Mesenchymal stem cell (in vitro differentiated cells and primary cell): ENCODE measurements at regions not wholly inside any gene's neighbourhood (a gene's known extent, or its start where the extent isn't known, plus 50 kb on each side); places are given as distances from the start of the nearest gene placed in this dataset.
A peak's percentile ranks its signal among the peaks of the same experiment; 100 is the strongest.
"Not testable (repeated sequence)": the region's sequence is repeated elsewhere in the genome, so short reads cannot be mapped to it uniquely, and the experiment has no call there.

Source experiments
- DNase-seq: peaks from one replicate; pipeline ENCODE4 v3.0.0-alpha.2; 2013
- H2AFZ ChIP-seq: one replicate; pipeline ENCODE4 v1.6.1; 2013; ENCODE audit warnings: low read depth, mild to moderate bottlenecking, control low read depth, inconsistent platforms, low read length, moderate library complexity
- H2AK5ac ChIP-seq: 2 replicates; pipeline ENCODE4 v1.6.1; 2013; ENCODE audit warnings: low read length, moderate library complexity, mild to moderate bottlenecking, inconsistent platforms; ENCODE audit not compliant: severe bottlenecking
- H2BK120ac ChIP-seq: one replicate; pipeline ENCODE4 v1.6.1; 2013; ENCODE audit warnings: low read depth, mild to moderate bottlenecking, inconsistent platforms, low read length, moderate library complexity
- H2BK12ac ChIP-seq, 2 experiments: one replicate each; pipeline ENCODE4 v1.6.1; 2013; ENCODE audit warnings: inconsistent platforms in 2 of 2, low read length in 2 of 2, mild to moderate bottlenecking in 2 of 2, moderate library complexity in 2 of 2, control low read depth in 1 of 2
- H2BK15ac ChIP-seq: one replicate; pipeline ENCODE4 v1.6.1; 2013; ENCODE audit warnings: mild to moderate bottlenecking, low read depth, inconsistent platforms; ENCODE audit not compliant: poor library complexity, severe bottlenecking
- H2BK5ac ChIP-seq: 2 replicates; pipeline ENCODE4 v1.6.1; 2013; ENCODE audit warnings: low read depth, mild to moderate bottlenecking, low read length, control low read depth, inconsistent platforms; ENCODE audit not compliant: poor library complexity, severe bottlenecking
- H3K14ac ChIP-seq, 2 experiments: one replicate each; pipeline ENCODE4 v1.6.1; 2013; ENCODE audit warnings: inconsistent platforms in 2 of 2, low read length in 2 of 2, control low read depth in 1 of 2, mild to moderate bottlenecking in 1 of 2, moderate library complexity in 1 of 2
- H3K18ac ChIP-seq, 2 experiments: one replicate each; pipeline ENCODE4 v1.6.1; 2013; ENCODE audit warnings: inconsistent platforms in 2 of 2, low read length in 2 of 2, control low read depth in 1 of 2, low read depth in 1 of 2, mild to moderate bottlenecking in 1 of 2
- H3K23ac ChIP-seq, 2 experiments: one replicate each; pipeline ENCODE4 v1.6.1; 2013; ENCODE audit warnings: inconsistent platforms in 2 of 2, low read length in 2 of 2, mild to moderate bottlenecking in 2 of 2, moderate library complexity in 2 of 2, control low read depth in 1 of 2
- H3K27ac ChIP-seq: 2 replicates; pipeline ENCODE4 v1.5.1; 2013; ENCODE audit warnings: mild to moderate bottlenecking, moderate library complexity, low read length, control low read depth, inconsistent platforms; ENCODE audit not compliant: poor library complexity, severe bottlenecking
- H3K27me3 ChIP-seq, 2 experiments: 2 replicates each; pipeline versions ENCODE4 v1.6.1 to v1.7.0; 2013; ENCODE audit warnings: low read length in 2 of 2, mild to moderate bottlenecking in 2 of 2, moderate library complexity in 2 of 2, control low read depth in 1 of 2, inconsistent platforms in 1 of 2; ENCODE audit not compliant: control insufficient read depth in 1 of 2, insufficient read depth in 1 of 2
- H3K36me3 ChIP-seq, 2 experiments: 2 replicates each; pipeline versions ENCODE4 v1.6.1 to v1.7.0; 2013; ENCODE audit warnings: low read length in 2 of 2, control low read depth in 1 of 2, inconsistent platforms in 1 of 2, low read depth in 1 of 2, mild to moderate bottlenecking in 1 of 2; ENCODE audit not compliant: insufficient read depth in 2 of 2, control insufficient read depth in 1 of 2
- H3K4ac ChIP-seq, 2 experiments: one replicate each; pipeline ENCODE4 v1.6.1; 2013; ENCODE audit warnings: inconsistent platforms in 2 of 2, low read length in 2 of 2, mild to moderate bottlenecking in 2 of 2, moderate library complexity in 2 of 2, control low read depth in 1 of 2, low read depth in 1 of 2
- H3K4me1 ChIP-seq: 2 replicates; pipeline ENCODE4 v1.6.1; 2013; ENCODE audit warnings: low read depth, low read length, control low read depth; ENCODE audit not compliant: control insufficient read depth, insufficient read depth
- H3K4me2 ChIP-seq: 2 replicates; pipeline ENCODE4 v1.6.1; 2013; ENCODE audit warnings: low read length, mild to moderate bottlenecking, inconsistent platforms; ENCODE audit not compliant: poor library complexity, severe bottlenecking
- H3K4me3 ChIP-seq, 2 experiments: 2 replicates each; pipeline versions ENCODE4 v1.5.1 to v1.7.0; 2013; ENCODE audit warnings: low read length in 2 of 2, mild to moderate bottlenecking in 2 of 2, control low read depth in 1 of 2, low read depth in 1 of 2; ENCODE audit not compliant: insufficient read depth in 1 of 2
- H3K79me1 ChIP-seq: replicated peaks from 2 replicates; pipeline ENCODE4 v1.6.1; 2013; ENCODE audit warnings: mild to moderate bottlenecking, control low read depth, low read length, inconsistent platforms; ENCODE audit not compliant: poor library complexity, severe bottlenecking
- H3K9ac ChIP-seq: 2 replicates; pipeline ENCODE4 v1.7.0; 2013; ENCODE audit warnings: mild to moderate bottlenecking, low read length, moderate library complexity
- H3K9me3 ChIP-seq: 2 replicates; pipeline ENCODE4 v1.7.0; 2013; ENCODE audit warnings: mild to moderate bottlenecking, low read length; ENCODE audit not compliant: control insufficient read depth
- H4K8ac ChIP-seq: one replicate; pipeline ENCODE4 v1.6.1; 2013; ENCODE audit warnings: inconsistent platforms, mild to moderate bottlenecking, low read length, moderate library complexity
- H4K91ac ChIP-seq: one replicate; pipeline ENCODE4 v1.6.1; 2013; ENCODE audit warnings: mild to moderate bottlenecking, low read length, inconsistent platforms
- WGBS: methylation state at CpG from one replicate; pipeline ENCODE4 v1.1.7; 2013; ENCODE audit warnings: mixed read lengths; 5-methylcytosine and 5-hydroxymethylcytosine counted together

DNA sequence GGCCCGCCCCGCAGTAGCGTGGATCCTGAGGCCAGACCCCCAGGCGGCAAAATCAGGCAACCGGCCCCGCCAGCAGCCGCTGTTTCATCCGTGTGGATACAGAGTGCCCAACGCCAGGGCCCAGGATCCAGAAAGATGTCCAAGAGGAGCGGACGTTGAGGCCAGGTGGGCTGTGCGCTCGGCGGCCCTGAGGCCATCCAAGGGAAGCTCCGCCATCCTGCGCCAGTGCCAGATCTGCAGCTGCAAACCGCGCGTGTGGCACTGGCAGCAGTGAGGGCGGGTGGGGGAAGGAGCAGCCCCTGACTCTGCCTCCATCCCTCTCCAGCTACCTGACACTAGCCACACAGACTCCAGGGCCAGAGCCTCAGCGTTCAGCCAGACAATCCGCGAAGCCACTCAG is 668.2 kb downstream of the SPATA31A6 start:
- H3K18ac ChIP-seq, DNase-seq, H2BK12ac ChIP-seq, H3K79me1 ChIP-seq, H3K23ac ChIP-seq, H2BK15ac ChIP-seq, H3K36me3 ChIP-seq, H3K4ac ChIP-seq, H4K91ac ChIP-seq, H3K27ac ChIP-seq, H3K9ac ChIP-seq, H4K8ac ChIP-seq, H2AK5ac ChIP-seq, H3K4me3 ChIP-seq, H3K14ac ChIP-seq, H3K4me1 ChIP-seq, H2BK5ac ChIP-seq, H2BK120ac ChIP-seq, H3K9me3 ChIP-seq, H3K27me3 ChIP-seq, H2AFZ ChIP-seq: not testable (repeated sequence)
- 0% methylated on average over 3 of the region's 23 CpGs for WGBS
- H3K4me2 ChIP-seq, result peak overlapping the region; percentile 71

DNA sequence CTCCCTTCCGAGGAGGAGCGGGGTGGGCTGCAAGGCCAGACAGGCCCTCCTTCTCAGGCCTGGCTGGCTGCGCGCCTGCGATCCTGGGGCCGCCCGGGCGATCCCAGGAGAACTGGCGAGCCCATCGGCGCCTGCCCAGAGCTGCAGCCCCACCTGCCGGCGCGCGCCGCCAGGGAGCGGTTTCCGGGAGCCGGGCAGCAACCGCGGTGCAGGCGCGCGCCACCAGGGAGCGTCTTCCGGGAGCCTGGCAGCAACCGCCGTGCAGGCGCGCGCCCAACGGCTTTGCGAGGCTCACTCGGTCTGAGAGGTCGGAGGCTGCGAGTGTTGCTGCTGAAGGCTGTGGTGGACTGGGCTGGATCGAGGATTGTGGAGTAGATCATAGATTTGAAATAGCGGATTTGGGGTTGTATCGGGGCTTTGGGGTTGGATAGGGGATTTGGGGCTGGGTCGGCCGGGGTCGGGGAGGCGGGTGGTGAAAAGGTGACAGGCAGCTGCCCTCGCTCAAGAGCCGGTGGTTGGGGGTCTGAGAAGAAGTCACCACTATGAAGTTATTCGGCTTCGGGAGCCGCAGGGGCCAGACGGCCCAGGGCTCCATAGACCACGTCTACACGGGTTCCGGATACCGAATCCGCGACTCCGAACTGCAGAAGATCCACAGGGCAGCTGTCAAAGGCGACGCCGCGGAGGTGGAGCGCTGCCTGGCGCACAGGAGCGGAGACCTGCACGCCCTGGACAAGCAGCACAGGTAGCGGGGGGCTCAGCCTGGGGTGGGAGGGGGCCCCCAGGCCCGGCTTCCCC is 668.9 kb downstream of the SPATA31A6 start:
- H3K9me3 ChIP-seq, H3K18ac ChIP-seq, H3K9ac ChIP-seq, H2AFZ ChIP-seq, H2BK120ac ChIP-seq, H3K27me3 ChIP-seq, H3K14ac ChIP-seq, H4K91ac ChIP-seq, H3K27ac ChIP-seq, H3K79me1 ChIP-seq, H4K8ac ChIP-seq, H2BK12ac ChIP-seq, H3K23ac ChIP-seq, H2BK5ac ChIP-seq, H3K4ac ChIP-seq, H3K4me1 ChIP-seq, H3K36me3 ChIP-seq, H2BK15ac ChIP-seq, H2AK5ac ChIP-seq: not testable (repeated sequence)
- WGBS, result 9% methylated on average over 61 of the region's 66 CpGs
- Histone ChIP-seq H3K4me2 (peak overlapping the region; percentile 71), H3K4me3 (peak overlapping the region in 1 of 2 experiments; percentile 54)
- peak; percentile 50 for DNase-seq

DNA sequence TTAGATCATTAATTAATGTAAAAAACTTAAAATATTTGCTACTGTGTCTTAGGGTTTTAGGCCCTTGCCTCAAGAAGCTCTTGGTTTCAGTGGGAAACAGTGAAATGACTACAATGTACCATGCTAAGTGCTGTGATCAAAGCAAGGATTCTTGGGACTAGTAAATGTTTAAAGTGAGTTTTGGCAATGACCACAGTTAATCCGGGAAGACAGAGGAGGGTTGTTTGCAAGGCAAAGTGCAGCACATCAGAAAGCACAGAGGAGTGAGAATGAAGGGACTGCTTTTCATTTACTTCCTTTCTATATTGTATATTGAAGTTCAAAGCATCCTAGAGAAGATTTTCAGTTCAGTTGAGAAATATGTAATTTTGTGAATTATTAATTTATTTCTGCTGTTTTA is 676.7 kb downstream of the SPATA31A6 start:
- not testable (repeated sequence) for H3K18ac ChIP-seq, H2BK12ac ChIP-seq, H3K4me2 ChIP-seq, H3K79me1 ChIP-seq, H3K9me3 ChIP-seq, H2BK5ac ChIP-seq, H4K8ac ChIP-seq, H3K23ac ChIP-seq, H2BK15ac ChIP-seq, H2AK5ac ChIP-seq, H4K91ac ChIP-seq, H3K4me3 ChIP-seq, DNase-seq, H3K14ac ChIP-seq, H3K36me3 ChIP-seq, H3K4me1 ChIP-seq, H2BK120ac ChIP-seq, H3K9ac ChIP-seq, H2AFZ ChIP-seq, H3K27me3 ChIP-seq, H3K27ac ChIP-seq, H3K4ac ChIP-seq
- 67% methylated on average over 1 of the region's 1 CpG for WGBS

DNA sequence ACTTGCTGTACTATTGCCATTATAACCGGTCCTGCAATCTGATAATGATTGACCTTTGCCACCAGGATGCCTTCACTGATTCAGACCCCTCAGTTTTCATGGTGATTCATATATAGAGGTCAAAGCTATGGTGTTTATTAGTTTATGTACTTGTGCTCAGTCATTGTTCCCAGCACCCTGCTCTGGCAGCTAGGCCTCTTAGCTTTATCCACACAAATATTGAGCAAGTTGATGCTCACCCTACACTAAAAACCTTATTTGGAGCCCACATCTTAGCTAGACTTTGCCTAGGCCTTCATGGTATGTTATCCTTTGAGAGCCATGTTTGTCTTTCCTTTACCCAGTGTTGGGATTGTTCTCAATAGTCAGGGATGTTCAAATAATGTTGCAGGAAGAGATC is 679.0 kb downstream of the SPATA31A6 start:
- not testable (repeated sequence) for H2BK120ac ChIP-seq, H3K4ac ChIP-seq, H4K8ac ChIP-seq, H2AK5ac ChIP-seq, H3K4me1 ChIP-seq, H3K4me2 ChIP-seq, H4K91ac ChIP-seq, H3K27ac ChIP-seq, H3K36me3 ChIP-seq, H3K23ac ChIP-seq, H2BK12ac ChIP-seq, H2BK5ac ChIP-seq, H3K79me1 ChIP-seq, H3K9me3 ChIP-seq, H2AFZ ChIP-seq, H3K14ac ChIP-seq, H3K18ac ChIP-seq, H3K9ac ChIP-seq, H3K27me3 ChIP-seq, DNase-seq, H3K4me3 ChIP-seq, H2BK15ac ChIP-seq
- WGBS, result no CpG with 5 or more reads among the region's 1 CpG
